EL (cell line): ENCODE measurements at regions not wholly inside any gene's neighbourhood (a gene's known extent, or its start where the extent isn't known, plus 50 kb on each side); places are given as distances from the start of the nearest gene placed in this dataset.

Experiments used
- DNase-seq: peaks from one replicate; pipeline ENCODE4 v3.0.0-alpha.2; 2016

DNA sequence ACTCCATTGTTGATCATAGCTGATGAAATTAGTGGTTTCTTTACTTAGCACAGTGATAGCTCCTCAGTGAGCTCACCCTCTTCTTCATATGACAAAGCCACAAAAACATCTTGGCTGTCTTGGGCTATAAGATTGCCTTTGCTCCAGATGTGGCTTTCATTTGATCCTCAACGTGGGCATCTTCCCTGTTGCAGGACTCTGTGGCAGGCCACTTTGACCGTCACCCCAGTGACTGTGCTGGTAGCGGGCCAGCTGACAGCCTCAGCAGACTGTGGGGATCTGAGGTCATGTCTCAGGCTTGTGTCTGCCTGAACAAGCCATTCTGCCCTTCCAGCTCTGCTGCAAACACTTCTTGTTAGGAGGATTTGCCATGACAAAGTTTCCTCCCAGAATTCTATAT, 422.2 kb downstream of the NR2F1-AS1 start:
- peak; percentile 25 for DNase-seq

DNA sequence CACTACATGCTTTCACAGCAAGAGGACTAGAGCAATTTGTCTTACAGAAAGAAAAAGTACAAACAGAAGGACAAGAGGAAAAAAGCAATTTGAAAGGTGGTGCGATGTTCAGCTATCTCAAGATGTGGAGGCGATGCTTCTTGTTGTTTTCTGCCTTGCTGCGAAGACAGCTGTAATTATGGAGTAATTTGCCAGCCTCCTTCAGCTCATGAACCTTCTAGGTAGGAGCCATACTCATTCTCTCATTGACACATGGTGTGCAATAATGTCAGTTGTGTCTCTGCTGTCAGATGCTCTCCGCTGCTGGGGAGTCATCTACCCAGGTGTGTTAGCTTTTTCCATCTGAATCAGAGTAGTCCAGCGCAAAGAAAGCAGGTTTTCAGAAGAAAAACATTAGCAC, 424.5 kb downstream of the NR2F1-AS1 start:
- no peak for DNase-seq

DNA sequence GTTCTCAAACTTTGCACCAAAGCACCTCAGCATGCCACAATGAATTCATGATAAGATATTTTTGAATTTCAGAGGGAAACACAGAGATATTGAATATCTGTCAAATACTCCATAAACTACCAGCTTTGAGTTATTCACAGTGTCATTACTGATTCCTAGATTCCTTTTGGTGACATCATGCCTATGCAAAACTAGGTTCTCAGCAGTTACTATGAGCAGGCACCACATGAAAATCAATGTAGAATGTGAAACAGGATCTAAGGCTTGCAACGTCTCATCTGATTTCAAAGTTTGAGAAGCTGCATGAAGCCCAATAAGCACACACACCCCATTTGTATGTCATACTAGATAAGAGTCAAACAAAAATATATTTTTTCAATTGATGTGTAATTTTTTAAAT, 426.5 kb downstream of the NR2F1-AS1 start:
- no peak for DNase-seq

DNA sequence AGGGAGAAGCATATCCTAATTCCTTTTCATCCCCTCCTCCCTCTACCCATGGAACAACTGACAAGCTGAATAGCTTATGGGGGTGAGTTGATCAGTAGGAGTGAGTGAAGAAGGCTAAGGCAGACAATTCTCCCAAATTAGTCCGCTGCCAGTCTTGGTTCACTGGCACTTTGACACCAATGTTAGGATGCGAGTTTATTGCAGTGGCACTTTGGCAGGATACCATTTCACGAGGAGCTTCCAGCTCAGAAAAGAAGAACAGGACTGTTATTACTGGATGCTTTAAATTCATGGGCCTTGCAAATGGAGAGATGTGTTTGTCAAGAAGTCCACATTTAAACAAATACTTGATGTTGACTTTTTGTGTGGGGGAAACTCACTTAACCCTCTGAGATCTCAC, 427.6 kb downstream of the NR2F1-AS1 start:
- DNase-seq: no peak

DNA sequence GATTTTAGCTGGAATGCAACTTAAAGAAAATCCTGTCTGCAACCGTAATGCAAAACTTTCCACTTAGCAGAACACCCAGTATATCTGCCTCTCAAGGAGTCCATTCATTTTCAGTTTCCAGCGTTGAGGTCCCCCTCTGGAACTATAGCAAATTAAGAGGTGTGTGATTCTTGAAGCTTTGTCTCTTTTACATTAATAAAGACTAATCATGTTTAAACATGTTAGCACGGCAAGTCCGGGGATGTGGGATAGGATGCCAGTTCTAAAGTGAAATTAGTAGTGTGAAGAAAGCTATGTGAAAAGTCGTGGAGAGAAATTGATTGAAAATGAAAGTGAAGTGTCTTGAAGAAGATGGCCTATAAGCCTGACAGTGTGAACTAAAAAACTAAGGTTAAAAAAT, 429.1 kb downstream of the NR2F1-AS1 start:
- DNase-seq: no peak

DNA sequence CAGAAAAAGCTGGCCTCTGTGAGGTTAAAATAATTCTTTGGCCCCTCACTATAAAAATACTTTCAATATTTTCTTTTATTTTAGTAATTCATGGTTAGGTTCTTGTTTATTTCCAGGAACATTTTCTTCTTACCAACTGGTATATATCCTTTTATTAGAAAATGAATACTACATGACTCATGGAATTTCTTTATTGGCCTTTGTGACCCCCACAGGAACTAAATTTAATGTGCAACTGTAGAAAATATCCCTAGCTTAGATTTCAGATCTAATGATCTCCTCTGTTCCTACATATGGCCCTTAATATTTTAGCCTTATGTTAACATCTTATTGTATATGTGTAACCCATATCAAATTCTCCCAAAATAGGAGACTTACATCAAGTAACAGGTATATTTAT, 429.9 kb downstream of the NR2F1-AS1 start:
- peak; percentile 71 for DNase-seq

DNA sequence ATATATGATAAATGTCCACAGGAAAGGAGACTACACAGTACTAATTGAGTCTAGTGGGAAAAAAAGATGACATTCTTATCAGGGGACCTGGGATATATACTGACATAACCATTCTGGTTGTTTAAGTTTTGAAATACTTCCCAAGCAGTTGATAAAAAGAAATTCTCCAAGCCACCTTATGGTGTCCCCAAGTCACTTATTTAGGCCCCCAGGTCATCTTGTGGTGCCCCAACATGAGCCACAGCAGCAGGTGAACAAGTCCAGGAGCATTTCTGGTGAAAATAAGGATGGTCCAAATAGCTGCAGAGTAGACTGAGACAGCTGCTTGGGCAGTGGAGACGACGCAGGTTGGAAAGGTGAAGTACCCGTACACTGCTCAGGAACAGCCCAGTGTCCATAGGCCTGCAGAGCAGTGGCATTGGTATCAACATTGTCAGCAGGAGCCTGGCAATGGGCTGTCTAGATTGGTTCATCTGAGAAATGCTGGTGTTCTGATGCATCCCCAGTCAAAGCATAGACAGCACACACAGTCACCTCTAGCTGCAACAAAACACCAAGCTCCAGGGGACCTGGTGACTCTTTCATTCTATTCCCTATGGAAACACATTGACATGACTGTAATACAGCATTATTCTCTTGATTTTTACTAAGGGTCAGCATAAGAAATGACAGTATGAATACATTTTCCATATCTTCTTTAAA, 430.6 kb downstream of the NR2F1-AS1 start:
- DNase-seq: peak; percentile 40

DNA sequence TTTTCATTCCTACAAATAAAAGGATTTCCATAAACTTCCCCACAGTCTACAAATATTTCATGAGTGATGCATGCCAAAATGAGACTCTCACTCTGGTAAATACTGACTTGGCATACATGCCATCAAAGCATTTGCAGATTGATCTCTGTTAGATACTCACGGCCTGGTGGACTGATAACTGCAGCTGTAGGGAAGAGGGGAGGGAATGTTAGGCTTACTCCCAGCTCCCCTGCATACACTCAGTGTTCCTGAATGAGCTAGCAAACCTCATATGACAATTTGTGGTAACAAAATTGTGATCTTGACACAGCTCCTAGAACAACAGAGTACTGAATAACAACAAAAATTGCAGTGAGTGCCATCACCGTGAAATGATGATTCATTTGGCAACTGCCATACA, 435.3 kb downstream of the NR2F1-AS1 start:
- peak; percentile 16 for DNase-seq

DNA sequence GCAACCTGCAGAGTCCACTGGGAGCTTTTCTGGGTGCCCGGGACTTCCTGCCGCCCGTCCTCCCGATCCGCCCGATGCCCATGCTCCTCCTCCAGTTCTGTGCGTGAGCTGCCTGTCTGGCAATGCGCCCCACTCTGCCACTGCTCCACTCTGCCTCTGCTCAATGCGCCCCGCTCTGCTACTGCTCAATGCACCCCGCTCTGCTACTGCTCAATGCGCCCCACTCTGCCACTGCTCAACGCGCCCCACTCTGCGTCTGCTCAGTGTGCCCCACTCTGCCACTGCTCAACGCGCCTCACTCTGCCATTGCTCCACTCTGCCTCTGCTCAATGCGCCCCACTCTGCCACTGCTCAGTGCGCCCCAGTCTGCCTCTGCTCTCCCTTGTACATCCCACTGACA, 436.0 kb downstream of the NR2F1-AS1 start:
- no peak for DNase-seq

DNA sequence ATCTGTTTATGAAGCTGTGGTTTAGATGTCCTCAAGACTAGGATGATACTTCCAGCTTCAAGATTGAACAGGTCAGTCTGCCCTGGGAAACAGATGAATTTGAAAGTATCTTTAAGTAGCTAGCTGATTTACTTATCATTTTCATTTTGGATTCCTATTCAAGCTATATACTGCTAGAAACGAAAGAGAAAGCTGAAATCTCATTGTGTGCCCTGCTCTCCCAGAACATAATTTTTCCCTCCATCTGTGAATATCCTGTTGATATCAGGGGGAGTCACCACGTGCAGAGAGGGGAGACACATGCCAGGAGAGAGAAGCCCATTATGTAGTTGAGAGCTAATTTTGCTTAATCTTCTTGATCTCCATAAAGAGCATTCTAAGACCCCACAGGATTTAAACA, 439.1 kb downstream of the NR2F1-AS1 start:
- no peak for DNase-seq

DNA sequence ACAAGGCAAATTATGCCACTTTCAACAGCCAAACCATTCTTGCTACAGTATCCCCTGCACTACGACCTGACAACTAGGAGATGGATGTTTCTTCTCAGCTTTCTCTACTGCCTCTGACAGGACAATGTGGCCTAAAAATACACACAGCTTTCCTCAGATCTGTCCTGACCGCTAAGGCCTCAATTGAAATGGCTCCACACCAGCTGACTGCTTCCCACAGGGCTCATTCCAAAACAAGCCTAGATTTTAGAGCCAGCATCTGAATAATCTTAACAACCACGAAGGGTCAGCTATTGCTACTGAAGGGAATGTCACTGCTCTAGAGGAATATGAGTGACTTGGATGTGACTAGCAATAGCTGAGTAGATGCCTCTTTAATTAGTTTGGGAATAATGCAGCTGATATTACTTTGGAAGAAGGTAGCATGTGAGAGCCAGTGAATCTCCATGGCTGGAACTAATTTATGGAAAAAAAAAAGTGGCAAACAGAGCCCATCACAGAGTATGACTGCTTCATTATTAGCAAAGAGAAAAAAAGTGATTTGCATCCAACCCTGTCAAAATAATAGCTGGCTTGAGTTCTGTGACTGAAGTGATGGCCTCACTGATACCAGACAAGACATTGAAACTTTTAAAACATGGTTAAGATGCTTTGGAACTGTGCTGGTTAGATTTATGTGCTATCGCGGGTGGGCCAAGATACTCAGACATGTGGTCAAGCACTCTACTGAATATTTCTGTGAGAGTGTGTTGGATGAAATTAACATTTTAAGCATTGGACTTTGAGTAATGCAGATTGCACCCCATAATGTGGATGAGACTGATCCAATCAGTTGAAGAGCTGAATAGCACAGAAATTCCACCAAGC, 450.2 kb downstream of the NR2F1-AS1 start:
- DNase-seq: no peak

DNA sequence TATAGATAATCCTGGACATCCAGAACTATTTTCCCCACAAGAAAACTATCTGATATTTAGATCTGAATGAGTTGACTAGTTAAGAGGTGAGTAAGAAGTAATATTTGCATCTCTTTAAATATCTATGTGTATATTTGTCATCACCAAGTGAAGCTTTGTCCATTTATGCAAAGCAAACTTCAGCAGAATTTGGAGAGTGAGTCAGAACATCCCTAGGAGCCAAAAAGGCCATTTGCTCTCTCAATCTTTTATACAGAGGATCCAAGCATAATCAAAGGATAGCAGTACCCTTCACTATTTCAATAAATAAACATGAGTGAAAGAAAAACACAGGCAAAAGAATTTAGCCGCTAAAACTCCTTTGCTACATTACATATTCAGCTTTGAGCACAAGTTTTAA, 454.4 kb downstream of the NR2F1-AS1 start:
- peak; percentile 36 for DNase-seq

DNA sequence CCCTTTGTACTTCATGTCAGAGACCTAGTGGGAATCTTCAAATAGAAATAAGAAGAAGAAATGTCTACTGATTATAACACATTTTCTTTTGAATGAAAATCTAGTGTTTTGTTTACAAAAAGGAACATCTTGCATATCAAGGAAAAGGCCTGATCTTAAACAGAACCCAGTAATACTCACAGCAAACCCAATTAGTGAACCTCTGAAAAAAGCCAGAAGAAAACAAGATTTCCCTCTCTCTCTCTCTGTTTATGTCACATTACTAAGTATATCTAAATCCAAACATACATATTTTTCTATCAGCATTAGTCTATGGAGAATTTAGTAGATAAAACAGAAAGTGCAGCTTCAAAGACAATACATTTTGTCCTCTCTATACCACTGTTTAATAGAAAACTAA, 457.9 kb downstream of the NR2F1-AS1 start:
- no peak for DNase-seq

DNA sequence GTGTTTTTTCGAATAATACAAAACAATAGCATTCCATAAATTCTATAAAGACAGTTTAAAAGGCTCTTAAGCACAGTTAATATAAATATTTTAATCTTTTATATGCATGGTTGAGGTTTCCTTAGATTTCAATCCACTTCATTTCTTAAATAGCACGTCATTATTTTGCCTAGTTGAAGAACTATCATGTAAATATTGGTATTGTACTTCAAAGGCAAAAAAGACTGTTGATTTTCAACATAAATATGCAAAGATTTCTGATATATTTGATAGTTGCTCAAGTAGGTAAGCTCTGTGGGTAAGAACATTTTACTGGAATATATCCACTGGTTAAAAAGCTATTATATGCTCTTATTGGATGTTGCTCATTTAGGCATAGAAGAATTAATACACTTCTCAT, 458.6 kb downstream of the NR2F1-AS1 start:
- no peak for DNase-seq

DNA sequence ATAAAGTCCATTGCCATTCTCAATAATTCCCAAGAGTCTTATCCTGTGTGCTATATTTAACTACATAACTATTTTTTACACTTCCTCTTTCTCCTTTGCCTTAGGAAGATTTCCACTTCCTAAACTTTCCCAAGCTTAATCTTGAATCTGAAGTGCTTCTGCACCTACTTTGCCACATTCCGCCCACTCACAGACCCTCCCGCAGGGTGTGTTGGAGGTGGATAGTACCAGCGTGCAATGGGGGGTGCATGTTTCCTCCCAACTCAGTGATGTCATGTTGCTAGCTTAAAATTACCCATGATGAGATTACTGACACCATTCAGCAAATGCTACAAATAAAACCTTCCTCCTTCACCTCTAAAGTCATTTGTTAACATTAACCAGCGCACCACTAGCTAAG, 460.2 kb downstream of the NR2F1-AS1 start:
- DNase-seq: no peak

DNA sequence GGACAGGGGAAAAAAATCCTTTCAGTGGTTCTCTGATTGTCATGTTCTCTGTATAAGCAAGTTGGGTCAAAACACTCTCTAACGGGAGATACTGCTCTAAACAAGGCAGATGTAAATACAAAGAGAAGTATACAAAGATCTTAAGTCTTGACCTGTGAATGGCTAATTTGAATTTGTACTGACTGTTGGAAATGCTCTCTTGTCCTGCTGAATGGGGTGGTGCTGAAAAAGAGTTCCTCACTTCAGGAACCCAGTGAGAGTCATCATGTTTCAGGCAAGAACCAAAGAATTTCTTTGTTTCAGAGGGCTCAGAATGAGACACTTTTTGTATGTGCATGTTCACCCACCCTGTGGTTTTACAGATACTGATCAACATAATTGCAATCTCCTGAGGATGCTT, 461.0 kb downstream of the NR2F1-AS1 start:
- no peak for DNase-seq

DNA sequence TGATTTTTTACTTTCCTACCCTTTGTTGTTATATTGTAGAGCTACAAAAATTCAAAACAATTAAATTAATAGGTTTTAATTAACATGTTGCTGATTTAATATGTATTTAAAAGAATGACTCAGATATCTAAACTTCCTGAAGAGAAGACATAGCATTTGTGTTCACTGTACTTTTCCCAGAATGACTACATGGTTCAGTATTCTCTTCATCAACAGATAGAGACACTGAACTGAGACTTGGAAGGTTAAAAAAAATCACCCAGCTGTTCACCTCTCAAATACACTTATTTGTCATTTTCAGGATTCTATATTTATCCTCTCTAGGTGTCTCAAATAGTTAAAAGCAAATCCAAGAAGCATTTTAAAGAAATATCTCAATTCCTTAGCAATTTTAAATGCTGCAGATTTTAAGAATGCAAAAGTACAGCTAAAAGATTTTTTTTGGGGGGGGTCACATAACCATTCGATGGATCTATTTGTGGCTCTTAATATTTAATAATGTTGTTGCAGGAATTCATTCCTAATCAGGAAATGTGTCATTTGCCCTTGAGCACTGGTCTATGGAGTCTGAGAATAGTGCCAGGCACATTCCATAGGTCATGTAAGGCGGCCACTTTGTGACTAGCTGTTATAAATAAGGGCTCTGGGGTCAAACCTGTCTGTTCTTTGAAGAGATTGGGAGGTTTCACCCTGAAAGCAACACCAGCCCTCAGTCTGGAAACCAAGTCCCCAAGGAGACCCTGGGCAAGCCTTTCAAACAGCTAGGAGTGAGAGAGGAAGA, 463.1 kb downstream of the NR2F1-AS1 start:
- DNase-seq: peak; percentile 25

DNA sequence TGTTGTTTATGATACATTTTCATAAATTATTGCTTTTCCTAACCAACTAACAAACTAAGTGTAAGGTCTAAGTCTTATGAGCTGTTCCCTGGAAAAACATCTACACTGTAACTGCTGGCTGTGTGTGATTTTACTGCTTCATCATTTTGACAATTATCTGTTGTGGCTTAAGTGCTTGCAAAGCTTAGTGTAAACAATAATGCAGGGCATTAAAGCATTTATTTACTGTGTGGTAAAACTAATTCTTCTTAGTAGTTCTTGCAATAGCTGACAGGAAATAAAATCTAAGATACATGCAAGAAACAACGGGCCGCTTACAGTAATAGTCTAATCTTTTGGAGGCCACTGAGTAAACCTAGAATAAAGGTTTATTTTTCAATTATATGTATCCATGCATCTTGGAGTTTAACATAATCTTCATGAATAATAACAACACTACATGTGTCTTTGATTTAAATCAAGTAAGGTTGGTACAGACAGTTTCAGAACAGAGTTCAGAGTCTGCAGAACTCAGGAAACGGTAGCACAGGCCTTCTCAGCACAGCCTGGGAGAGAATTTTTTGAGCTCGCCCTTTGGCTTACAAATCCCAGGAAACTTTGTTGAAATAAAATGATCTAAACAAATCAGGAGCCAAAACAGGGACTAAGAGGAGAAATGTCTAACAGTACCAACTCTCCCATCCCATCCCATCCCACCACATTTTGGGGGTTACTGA, 473.1 kb downstream of the NR2F1-AS1 start:
- DNase-seq: no peak

DNA sequence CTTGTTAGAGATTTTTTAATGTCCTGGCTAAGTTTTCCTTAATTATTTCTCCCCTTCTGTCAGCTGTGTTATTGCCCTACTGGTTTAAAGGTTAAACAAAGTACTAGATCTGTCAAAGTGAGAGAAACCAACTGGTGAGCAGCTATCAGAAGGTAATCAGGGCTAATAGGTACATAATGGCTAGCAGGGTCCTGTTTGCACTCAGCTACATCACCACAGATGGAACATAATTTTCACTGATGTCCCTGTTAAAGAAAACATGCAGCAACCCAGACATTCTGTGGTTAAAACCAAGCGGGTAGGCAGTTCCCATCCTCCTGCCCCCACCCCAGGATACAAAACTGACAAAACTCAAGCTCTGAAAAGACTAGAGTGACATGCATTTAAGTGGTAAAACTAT, 473.9 kb downstream of the NR2F1-AS1 start:
- no peak for DNase-seq

DNA sequence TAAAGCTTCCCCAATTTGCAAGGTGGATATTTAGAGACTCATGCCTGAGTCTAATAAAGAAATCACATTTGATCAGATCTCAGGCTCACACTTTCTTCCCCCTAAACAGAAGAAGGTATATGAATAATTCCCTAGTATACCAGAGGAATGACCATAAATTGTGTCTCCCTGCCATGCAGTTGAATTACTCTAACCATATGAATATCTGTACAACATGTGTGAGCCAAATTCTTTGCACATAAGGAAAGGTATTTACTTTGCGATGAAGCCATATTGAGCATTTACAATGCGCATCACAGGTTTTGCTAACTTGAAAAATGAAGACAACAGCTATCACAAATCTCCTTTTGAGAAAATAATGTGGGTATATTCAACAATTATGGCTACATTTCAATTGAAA, 479.4 kb downstream of the NR2F1-AS1 start:
- DNase-seq: no peak

DNA sequence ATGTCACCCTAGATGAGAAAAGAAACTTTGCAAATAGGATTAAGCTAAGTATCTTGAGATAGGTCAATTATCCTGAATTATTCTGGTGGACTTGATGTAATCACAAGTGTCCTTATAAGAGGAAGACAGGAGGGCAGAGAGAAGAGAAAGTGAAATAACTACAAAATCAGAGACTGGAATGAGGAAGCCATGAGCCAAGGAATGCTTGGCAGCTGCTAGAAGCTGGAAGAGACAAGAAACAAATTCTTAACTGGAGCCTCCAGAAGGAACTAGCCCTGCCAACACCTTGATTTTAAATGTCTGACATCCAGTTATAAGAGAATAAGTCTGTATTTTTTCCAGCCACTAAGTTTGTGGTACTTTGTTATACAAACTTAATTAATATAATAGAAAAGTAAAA, 480.0 kb downstream of the NR2F1-AS1 start:
- peak; percentile 54 for DNase-seq

DNA sequence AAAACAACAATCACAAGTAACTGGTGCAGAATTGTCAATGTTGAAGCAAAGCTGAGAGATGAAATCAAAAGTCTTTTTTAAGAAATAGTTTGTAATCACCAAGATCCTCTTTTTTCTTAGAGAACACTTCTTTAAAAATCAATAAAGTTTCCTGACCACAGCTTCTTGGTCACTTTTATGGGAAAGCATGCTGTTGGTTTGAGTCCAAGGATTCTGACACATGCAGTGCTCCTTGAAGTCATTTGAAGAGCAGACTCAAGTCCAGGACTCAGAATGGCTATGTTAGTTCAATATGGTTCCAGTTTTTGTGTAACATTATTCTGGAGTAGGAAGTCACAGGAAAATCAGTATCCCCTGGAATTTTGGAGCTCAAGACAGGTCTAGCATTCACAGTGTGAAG, 480.6 kb downstream of the NR2F1-AS1 start:
- DNase-seq: peak; percentile 75

DNA sequence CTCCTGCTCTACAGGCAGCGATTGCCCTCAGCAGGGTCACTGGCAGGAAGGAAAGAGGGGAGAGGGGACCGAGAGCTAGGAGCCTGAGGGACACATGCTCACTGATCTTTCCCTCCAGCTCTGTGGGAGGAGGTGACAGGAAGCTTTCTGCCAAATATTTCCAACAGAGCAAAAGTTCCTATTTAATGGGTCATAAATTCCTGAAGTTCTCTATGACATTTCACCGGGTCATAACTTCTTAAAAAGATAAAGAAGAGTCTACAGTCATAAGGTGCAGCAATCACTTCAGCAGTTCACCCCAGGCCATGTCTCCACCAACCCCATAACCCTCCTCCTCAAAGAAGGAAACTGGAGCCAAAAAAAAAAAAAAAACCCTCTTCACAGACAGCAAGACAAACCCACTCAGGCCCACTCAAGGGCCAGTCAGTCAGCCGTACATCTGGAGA, 481.1 kb downstream of the NR2F1-AS1 start:
- DNase-seq: peak; percentile 53
